ENCODE measurements at regions not wholly inside any gene's neighbourhood (a gene's known extent, or its start where the extent isn't known, plus 50 kb on each side); places are given as distances from the start of the nearest gene placed in this dataset.

DNA sequence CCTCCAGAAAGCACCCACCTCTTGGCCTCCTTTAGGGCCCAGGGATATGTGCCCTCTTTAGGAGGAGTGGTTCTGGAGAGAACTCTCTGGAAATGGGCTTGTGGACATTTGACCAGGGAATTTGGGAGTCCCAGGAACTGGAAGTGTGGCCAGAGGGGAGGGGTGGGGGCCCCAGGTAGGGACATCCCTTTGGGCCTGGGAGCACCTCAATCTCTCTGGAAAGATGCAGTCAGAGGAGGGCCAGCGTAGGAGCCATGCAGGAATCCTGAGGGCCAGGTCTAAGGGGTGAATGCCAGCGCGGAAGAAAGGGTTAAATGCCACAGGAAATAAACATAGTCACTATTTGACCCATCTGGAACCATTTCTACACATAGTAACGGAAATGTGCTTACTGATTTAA, 50.3 kb upstream of the ITGA11 start:
- Histone ChIP-seq H3K4me3 (ENCODE audit: low read length in 2 of 2) (no peak overlapping the region), H3K4me2 (ENCODE audit: insufficient read depth, low read length, poor library complexity, severe bottlenecking) (no peak overlapping the region), H3K14ac (ENCODE audit: low read length) (no peak overlapping the region), H3K27ac (replicated peaks; ENCODE audit: low read length) (no peak overlapping the region), H4K8ac (ENCODE audit: low read depth, low read length) (no peak overlapping the region), H2BK12ac (ENCODE audit: low read length) (no peak overlapping the region), H2AK5ac (ENCODE audit: low read depth, low read length) (no peak overlapping the region), H2BK120ac (ENCODE audit: low read depth, low read length) (no peak overlapping the region), H2BK5ac (ENCODE audit: low read length) (no peak overlapping the region), H3K9me3 (replicated peaks in 1 of 2; ENCODE audit: control insufficient read depth in 2 of 2, insufficient read depth in 1 of 2, low read depth in 1 of 2, low read length in 2 of 2) (no peaks in the 10 kb centered on the region), H3K4ac (ENCODE audit: low read length) (no peak overlapping the region), H4K91ac (ENCODE audit: low read depth, low read length, poor library complexity) (no peak overlapping the region), H3K27me3 (ENCODE audit: control insufficient read depth in 3 of 3, insufficient read depth in 3 of 3, low read depth in 1 of 3, low read length in 3 of 3) (peaks cover 0 to 5% (median 0%) of the 10 kb centered on the region in 3 experiments), H2AFZ (ENCODE audit: low read length) (no peak overlapping the region), H3K4me1 (ENCODE audit: control insufficient read depth in 2 of 2, insufficient read depth in 1 of 2, low read depth in 1 of 2, low read length in 2 of 2) (peaks cover under 1 to 3% of the 10 kb centered on the region in 2 donors), H3K18ac (ENCODE audit: low read length) (no peak overlapping the region), H2BK15ac (ENCODE audit: low read length) (no peak overlapping the region), H3K9ac (ENCODE audit: low read depth, low read length, poor library complexity) (no peak overlapping the region), H3K36me3 (replicated peaks in 1 of 2; ENCODE audit: control insufficient read depth in 2 of 2, insufficient read depth in 2 of 2, low read length in 2 of 2) (no peaks in the 10 kb centered on the region), H3K79me1 (ENCODE audit: low read depth, low read length) (no peaks in the 10 kb centered on the region), H3K23ac (ENCODE audit: low read depth, low read length, poor library complexity) (no peak overlapping the region)
- no CpG with 5 or more reads among the region's 4 CpGs for WGBS, 2 donors (ENCODE audit: extremely low coverage in 2 of 2, insufficient read length in 2 of 2, insufficient replicate concordance in 1 of 2)
- no peak for DNase-seq (ENCODE audit: low spot score)

GRCh38 chr15:68483165-68483564, 51.2 kb upstream of the ITGA11 start:
- no peak overlapping the region for H2AK5ac ChIP-seq (ENCODE audit: low read depth, low read length)
- H3K4me1 ChIP-seq (ENCODE audit: control insufficient read depth in 2 of 2, insufficient read depth in 1 of 2, low read depth in 1 of 2, low read length in 2 of 2), result peaks cover 2 to 3% of the 10 kb centered on the region in 2 donors
- H3K27ac ChIP-seq (replicated peaks; ENCODE audit: low read length), result no peak overlapping the region
- H3K9ac ChIP-seq (ENCODE audit: low read depth, low read length, poor library complexity), result no peak overlapping the region
- peaks cover 0 to 5% (median 0%) of the 10 kb centered on the region in 3 experiments for H3K27me3 ChIP-seq (ENCODE audit: control insufficient read depth in 3 of 3, insufficient read depth in 3 of 3, low read depth in 1 of 3, low read length in 3 of 3)
- no peak overlapping the region for H4K91ac ChIP-seq (ENCODE audit: low read depth, low read length, poor library complexity)
- H2BK15ac ChIP-seq (ENCODE audit: low read length), result no peak overlapping the region
- no peak overlapping the region for H2BK120ac ChIP-seq (ENCODE audit: low read depth, low read length)
- H3K14ac ChIP-seq (ENCODE audit: low read length), result no peak overlapping the region
- no peak overlapping the region for H2AFZ ChIP-seq (ENCODE audit: low read length)
- H4K8ac ChIP-seq (ENCODE audit: low read depth, low read length), result no peak overlapping the region
- no peak overlapping the region for H3K4me2 ChIP-seq (ENCODE audit: insufficient read depth, low read length, poor library complexity, severe bottlenecking)
- no peak overlapping the region for H3K23ac ChIP-seq (ENCODE audit: low read depth, low read length, poor library complexity)
- no peaks in the 10 kb centered on the region for H3K36me3 ChIP-seq (replicated peaks in 1 of 2; ENCODE audit: control insufficient read depth in 2 of 2, insufficient read depth in 2 of 2, low read length in 2 of 2)
- H3K4me3 ChIP-seq (ENCODE audit: low read length in 2 of 2), result no peak overlapping the region
- no peaks in the 10 kb centered on the region for H3K9me3 ChIP-seq (replicated peaks in 1 of 2; ENCODE audit: control insufficient read depth in 2 of 2, insufficient read depth in 1 of 2, low read depth in 1 of 2, low read length in 2 of 2)
- no peak for DNase-seq (ENCODE audit: low spot score)
- no peak overlapping the region for H2BK12ac ChIP-seq (ENCODE audit: low read length)
- no peak overlapping the region for H2BK5ac ChIP-seq (ENCODE audit: low read length)
- H3K79me1 ChIP-seq (ENCODE audit: low read depth, low read length), result no peaks in the 10 kb centered on the region
- WGBS, 2 donors (ENCODE audit: extremely low coverage in 2 of 2, insufficient read length in 2 of 2, insufficient replicate concordance in 1 of 2), result no CpG with 5 or more reads among the region's 3 CpGs
- H3K18ac ChIP-seq (ENCODE audit: low read length), result no peak overlapping the region
- H3K4ac ChIP-seq (ENCODE audit: low read length), result no peak overlapping the region

GRCh38 chr15:68484220-68484619, 52.3 kb upstream of the ITGA11 start:
- no peak overlapping the region for H2BK5ac ChIP-seq (ENCODE audit: low read length)
- H3K27me3 ChIP-seq (ENCODE audit: control insufficient read depth in 3 of 3, insufficient read depth in 3 of 3, low read depth in 1 of 3, low read length in 3 of 3), result peaks cover 0 to 5% (median 0%) of the 10 kb centered on the region in 3 experiments
- no peak overlapping the region for H3K9ac ChIP-seq (ENCODE audit: low read depth, low read length, poor library complexity)
- H3K79me1 ChIP-seq (ENCODE audit: low read depth, low read length), result no peaks in the 10 kb centered on the region
- H4K8ac ChIP-seq (ENCODE audit: low read depth, low read length), result no peak overlapping the region
- H3K23ac ChIP-seq (ENCODE audit: low read depth, low read length, poor library complexity), result no peak overlapping the region
- no peak overlapping the region for H2AFZ ChIP-seq (ENCODE audit: low read length)
- H3K4me2 ChIP-seq (ENCODE audit: insufficient read depth, low read length, poor library complexity, severe bottlenecking), result no peak overlapping the region
- no peak overlapping the region for H4K91ac ChIP-seq (ENCODE audit: low read depth, low read length, poor library complexity)
- H3K4ac ChIP-seq (ENCODE audit: low read length), result no peak overlapping the region
- H3K9me3 ChIP-seq (replicated peaks in 1 of 2; ENCODE audit: control insufficient read depth in 2 of 2, insufficient read depth in 1 of 2, low read depth in 1 of 2, low read length in 2 of 2), result no peaks in the 10 kb centered on the region
- no peak overlapping the region for H2BK12ac ChIP-seq (ENCODE audit: low read length)
- H3K36me3 ChIP-seq (replicated peaks in 1 of 2; ENCODE audit: control insufficient read depth in 2 of 2, insufficient read depth in 2 of 2, low read length in 2 of 2), result no peaks in the 10 kb centered on the region
- H3K27ac ChIP-seq (replicated peaks; ENCODE audit: low read length), result no peak overlapping the region
- H3K4me3 ChIP-seq (ENCODE audit: low read length in 2 of 2), result no peak overlapping the region
- H2BK120ac ChIP-seq (ENCODE audit: low read depth, low read length), result no peak overlapping the region
- H3K14ac ChIP-seq (ENCODE audit: low read length), result no peak overlapping the region
- DNase-seq (ENCODE audit: low spot score), result no peak
- peaks cover 2 to 3% of the 10 kb centered on the region in 2 donors for H3K4me1 ChIP-seq (ENCODE audit: control insufficient read depth in 2 of 2, insufficient read depth in 1 of 2, low read depth in 1 of 2, low read length in 2 of 2)
- H2BK15ac ChIP-seq (ENCODE audit: low read length), result no peak overlapping the region
- no peak overlapping the region for H2AK5ac ChIP-seq (ENCODE audit: low read depth, low read length)
- no peak overlapping the region for H3K18ac ChIP-seq (ENCODE audit: low read length)

GRCh38 chr15:68484696-68485400, 52.9 kb upstream of the ITGA11 start:
- no peak overlapping the region for H2BK120ac ChIP-seq (ENCODE audit: low read depth, low read length)
- no peak overlapping the region for H3K4me3 ChIP-seq (ENCODE audit: low read length in 2 of 2)
- H3K27ac ChIP-seq (replicated peaks; ENCODE audit: low read length), result no peak overlapping the region
- no CpG with 5 or more reads among the region's 14 CpGs for WGBS, 2 donors (ENCODE audit: extremely low coverage in 2 of 2, insufficient read length in 2 of 2, insufficient replicate concordance in 1 of 2)
- no peak overlapping the region for H2AFZ ChIP-seq (ENCODE audit: low read length)
- no peak overlapping the region for H3K14ac ChIP-seq (ENCODE audit: low read length)
- H2BK5ac ChIP-seq (ENCODE audit: low read length), result peak overlapping the region; percentile 47
- peaks cover 2% of the 10 kb centered on the region in 2 donors for H3K4me1 ChIP-seq (ENCODE audit: control insufficient read depth in 2 of 2, insufficient read depth in 1 of 2, low read depth in 1 of 2, low read length in 2 of 2)
- no peak overlapping the region for H3K4ac ChIP-seq (ENCODE audit: low read length)
- DNase-seq (ENCODE audit: low spot score), result no peak
- peaks cover 0 to 5% (median 0%) of the 10 kb centered on the region in 3 experiments for H3K27me3 ChIP-seq (ENCODE audit: control insufficient read depth in 3 of 3, insufficient read depth in 3 of 3, low read depth in 1 of 3, low read length in 3 of 3)
- no peak overlapping the region for H2BK12ac ChIP-seq (ENCODE audit: low read length)
- peak overlapping the region; percentile 66 for H3K18ac ChIP-seq (ENCODE audit: low read length)
- H3K23ac ChIP-seq (ENCODE audit: low read depth, low read length, poor library complexity), result no peak overlapping the region
- no peak overlapping the region for H2AK5ac ChIP-seq (ENCODE audit: low read depth, low read length)
- no peak overlapping the region for H4K8ac ChIP-seq (ENCODE audit: low read depth, low read length)
- H3K79me1 ChIP-seq (ENCODE audit: low read depth, low read length), result no peaks in the 10 kb centered on the region
- H2BK15ac ChIP-seq (ENCODE audit: low read length), result no peak overlapping the region
- no peak overlapping the region for H3K4me2 ChIP-seq (ENCODE audit: insufficient read depth, low read length, poor library complexity, severe bottlenecking)
- no peak overlapping the region for H3K9ac ChIP-seq (ENCODE audit: low read depth, low read length, poor library complexity)
- no peak overlapping the region for H4K91ac ChIP-seq (ENCODE audit: low read depth, low read length, poor library complexity)
- no peaks in the 10 kb centered on the region for H3K9me3 ChIP-seq (replicated peaks in 1 of 2; ENCODE audit: control insufficient read depth in 2 of 2, insufficient read depth in 1 of 2, low read depth in 1 of 2, low read length in 2 of 2)
- H3K36me3 ChIP-seq (replicated peaks in 1 of 2; ENCODE audit: control insufficient read depth in 2 of 2, insufficient read depth in 2 of 2, low read length in 2 of 2), result no peaks in the 10 kb centered on the region
